WTC11 (cell line): ENCODE measurements at regions not wholly inside any gene's neighbourhood (a gene's known extent, or its start where the extent isn't known, plus 50 kb on each side); places are given as distances from the start of the nearest gene placed in this dataset.

Experiments used
- ATAC-seq: fragments of 200-7000 bp; cut with Tn5 transposase; 2 replicates; pipeline ENCODE4 v1.10.0; 2021; ENCODE audit warnings: mild to moderate bottlenecking, moderate library complexity
- CTCF ChIA-PET: fragments of 300-600 bp; sonication (Branson Sonifier 250); formaldehyde crosslinking; loops from one replicate; lab custom pipeline; 2021; ENCODE audit warnings: antibody characterized with exemption; lab: Charles Lee
- POLR2A ChIA-PET: fragments of 350-600 bp; sonication (Branson Sonifier 250); formaldehyde crosslinking; loops from one replicate; lab custom pipeline; 2021; ENCODE audit warnings: antibody characterized with exemption; lab: Charles Lee
- DNase-seq: peaks from one replicate; pipeline ENCODE4 v3.0.0; 2021; ENCODE audit warnings: low spot score
- H3K27ac Mint-ChIP-seq: 2 replicates; pipeline ENCODE4 v1.8.0; 2021; ENCODE audit warnings: mixed read lengths
- H3K27me3 Mint-ChIP-seq: 2 replicates; pipeline ENCODE4 v1.8.0; 2021; ENCODE audit warnings: low read depth, mild to moderate bottlenecking, moderate library complexity, mixed read lengths
- H3K36me3 Mint-ChIP-seq: 2 replicates; pipeline ENCODE4 v1.8.0; 2021; ENCODE audit warnings: mixed read lengths
- H3K4me1 Mint-ChIP-seq: 2 replicates; pipeline ENCODE4 v1.8.0; 2022; ENCODE audit warnings: mixed read lengths
- H3K4me3 Mint-ChIP-seq: 2 replicates; pipeline ENCODE4 v1.8.0; 2021; ENCODE audit warnings: mild to moderate bottlenecking, moderate library complexity, mixed read lengths
- H3K9me3 Mint-ChIP-seq: 2 replicates; pipeline ENCODE4 v1.8.0; 2021; ENCODE audit warnings: mixed read lengths
- ATF1 ChIP-seq: sonication (generic); formaldehyde crosslinking; IDR thresholded peaks from 2 replicates; pipeline ENCODE4 v1.8.1; 2023; ENCODE audit warnings: mild to moderate bottlenecking, moderate library complexity, missing genetic modification reagents
- CREB1 ChIP-seq: sonication (generic); formaldehyde crosslinking; IDR thresholded peaks from 2 replicates; pipeline ENCODE4 v1.8.0; 2023; ENCODE audit warnings: mild to moderate bottlenecking, missing genetic modification reagents
- E2F5 ChIP-seq: sonication (generic); formaldehyde crosslinking; IDR thresholded peaks from 2 replicates; pipeline ENCODE4 v1.8.1; 2022; ENCODE audit warnings: mild to moderate bottlenecking, moderate library complexity, missing genetic modification reagents
- ERG ChIP-seq: fragments of 250-450 bp; sonication (Bioruptor Pico); IDR thresholded peaks from 2 replicates; pipeline ENCODE4 v1.8.0; 2021; ENCODE audit warnings: mild to moderate bottlenecking
- ESRRA ChIP-seq: sonication (generic); formaldehyde crosslinking; IDR thresholded peaks from 2 replicates; pipeline ENCODE4 v1.8.1; 2022; ENCODE audit warnings: mild to moderate bottlenecking, missing genetic modification reagents, borderline replicate concordance
- FOXJ3 ChIP-seq: sonication (generic); formaldehyde crosslinking; IDR thresholded peaks from 2 replicates; pipeline ENCODE4 v1.9.0; 2021; ENCODE audit warnings: missing genetic modification reagents, mild to moderate bottlenecking, borderline replicate concordance
- FOXK1 ChIP-seq: sonication (generic); formaldehyde crosslinking; IDR thresholded peaks from 2 replicates; pipeline ENCODE4 v1.8.0; 2022; ENCODE audit warnings: mild to moderate bottlenecking, moderate library complexity, missing genetic modification reagents
- FOXP4 ChIP-seq: sonication (generic); formaldehyde crosslinking; IDR thresholded peaks from 2 replicates; pipeline ENCODE4 v1.8.0; 2022; ENCODE audit warnings: mild to moderate bottlenecking, missing genetic modification reagents
- GABPB1 ChIP-seq: sonication (generic); formaldehyde crosslinking; IDR thresholded peaks from 2 replicates; pipeline ENCODE4 v1.8.1; 2023; ENCODE audit warnings: mild to moderate bottlenecking, missing genetic modification reagents
- GRHL2 ChIP-seq: fragments of 250-450 bp; sonication (Bioruptor Pico); IDR thresholded peaks from 2 replicates; pipeline ENCODE4 v1.8.0; 2022; ENCODE audit warnings: mild to moderate bottlenecking, moderate library complexity; ENCODE audit not compliant: insufficient replicate concordance, severe bottlenecking
- HMGA2 ChIP-seq: fragments of 250-450 bp; sonication (Bioruptor Pico); IDR thresholded peaks from 2 replicates; pipeline ENCODE4 v1.4.0; 2021; ENCODE audit warnings: mild to moderate bottlenecking, moderate library complexity
- IRF2 ChIP-seq: sonication (generic); formaldehyde crosslinking; IDR thresholded peaks from 2 replicates; pipeline ENCODE4 v1.8.0; 2022; ENCODE audit warnings: low read depth, missing genetic modification reagents, borderline replicate concordance
- JUN ChIP-seq: sonication (generic); formaldehyde crosslinking; IDR thresholded peaks from 2 replicates; pipeline ENCODE4 v1.8.0; 2023; ENCODE audit warnings: mild to moderate bottlenecking, missing genetic modification reagents
- NFATC4 ChIP-seq: fragments of 250-450 bp; sonication (Bioruptor Pico); IDR thresholded peaks from 2 replicates; pipeline ENCODE4 v1.9.0; 2021; ENCODE audit warnings: mild to moderate bottlenecking
- PREB ChIP-seq: sonication (generic); formaldehyde crosslinking; IDR thresholded peaks from 2 replicates; pipeline ENCODE4 v1.8.1; 2022; ENCODE audit warnings: mild to moderate bottlenecking, missing genetic modification reagents, moderate library complexity, borderline replicate concordance
- RORB ChIP-seq: fragments of 250-450 bp; sonication (Bioruptor Pico); IDR thresholded peaks from 2 replicates; pipeline ENCODE4 v1.9.0; 2021; ENCODE audit warnings: mild to moderate bottlenecking
- SMAD4 ChIP-seq: sonication (generic); formaldehyde crosslinking; IDR thresholded peaks from 2 replicates; pipeline ENCODE4 v1.8.0; 2022; ENCODE audit warnings: mild to moderate bottlenecking, missing genetic modification reagents
- SOX15 ChIP-seq: fragments of 250-450 bp; sonication (Bioruptor Pico); IDR thresholded peaks from 2 replicates; pipeline ENCODE4 v1.9.0; 2021; ENCODE audit warnings: mild to moderate bottlenecking
- STAT6 ChIP-seq: sonication (generic); formaldehyde crosslinking; conservative IDR thresholded peaks from 2 replicates; pipeline ENCODE4 v1.8.1; 2023; ENCODE audit warnings: mild to moderate bottlenecking, low read depth, missing genetic modification reagents, moderate library complexity
- TCF7 ChIP-seq: sonication (generic); formaldehyde crosslinking; IDR thresholded peaks from 2 replicates; pipeline ENCODE4 v1.8.0; 2022; ENCODE audit warnings: mild to moderate bottlenecking, low read depth, missing genetic modification reagents, moderate library complexity
- TP53 ChIP-seq: sonication (generic); formaldehyde crosslinking; IDR thresholded peaks from 2 replicates; pipeline ENCODE4 v1.8.1; 2023; ENCODE audit warnings: mild to moderate bottlenecking, missing genetic modification reagents
- ZMAT4 ChIP-seq: fragments of 250-450 bp; sonication (Bioruptor Pico); IDR thresholded peaks from 2 replicates; pipeline ENCODE4 v1.9.0; 2021; ENCODE audit warnings: mild to moderate bottlenecking
- ZNF121 ChIP-seq: sonication (generic); formaldehyde crosslinking; IDR thresholded peaks from 2 replicates; pipeline ENCODE4 v1.8.0; 2023; ENCODE audit warnings: missing genetic modification reagents
- ZNF219 ChIP-seq: sonication (generic); formaldehyde crosslinking; IDR thresholded peaks from 2 replicates; pipeline ENCODE4 v1.8.0; 2023; ENCODE audit warnings: missing genetic modification reagents, mild to moderate bottlenecking, borderline replicate concordance
- ZNF232 ChIP-seq: sonication (generic); formaldehyde crosslinking; IDR thresholded peaks from 2 replicates; pipeline ENCODE4 v1.8.0; 2022; ENCODE audit warnings: mild to moderate bottlenecking, missing genetic modification reagents
- ZNF396 ChIP-seq: fragments of 250-450 bp; sonication (Bioruptor Pico); IDR thresholded peaks from 2 replicates; pipeline ENCODE4 v1.8.0; 2021; ENCODE audit warnings: mild to moderate bottlenecking, moderate library complexity, borderline replicate concordance
- ZNF423 ChIP-seq: fragments of 250-450 bp; sonication (Bioruptor Pico); IDR thresholded peaks from 2 replicates; pipeline ENCODE4 v2.1.2; 2022; ENCODE audit warnings: mild to moderate bottlenecking, moderate library complexity
- ZNF512 ChIP-seq: sonication (generic); formaldehyde crosslinking; IDR thresholded peaks from 2 replicates; pipeline ENCODE4 v1.8.1; 2022; ENCODE audit warnings: missing genetic modification reagents, borderline replicate concordance
- ZNF671 ChIP-seq: fragments of 250-450 bp; sonication (Bioruptor Pico); IDR thresholded peaks from 2 replicates; pipeline ENCODE4 v1.8.0; 2021; ENCODE audit warnings: mild to moderate bottlenecking

GRCh38 chr4:181896614-181897013 lies 346.6 kb upstream of the TENM3 start:
- Mint-ChIP-seq H3K9me3 (peaks cover 8% of the 10 kb centered on the region), H3K4me3 (no peak overlapping the region), H3K27me3 (no peaks in the 10 kb centered on the region), H3K4me1 (no peaks in the 10 kb centered on the region), H3K27ac (no peak overlapping the region), H3K36me3 (no peaks in the 10 kb centered on the region)
- CTCF ChIA-PET, result no interaction called here
- POLR2A ChIA-PET, result no interaction called here
- TF ChIP-seq FOXK1 (no peak), ZNF121 (CRISPR knock-in tag) (no peak), ZNF671 (CRISPR knock-in tag) (no peak), E2F5 (CRISPR knock-in tag) (no peak), FOXJ3 (no peak), GABPB1 (CRISPR knock-in tag) (no peak), IRF2 (CRISPR knock-in tag) (no peak), ATF1 (no peak), CREB1 (CRISPR knock-in tag) (no peak), ZNF232 (no peak), ZNF219 (CRISPR knock-in tag) (no peak), TCF7 (CRISPR knock-in tag) (no peak), RORB (CRISPR knock-in tag) (no peak), SMAD4 (CRISPR knock-in tag) (no peak), NFATC4 (CRISPR knock-in tag) (no peak), ZNF396 (CRISPR knock-in tag) (no peak), ERG (no peak), SOX15 (CRISPR knock-in tag) (no peak)
- ATAC-seq, result no peak
- DNase-seq, result no peak

- no peak for ATAC-seq
- CTCF ChIA-PET, result no interaction called here
- no peak overlapping the region for H3K4me3 Mint-ChIP-seq
- no peak overlapping the region for H3K27ac Mint-ChIP-seq
- no peaks in the 10 kb centered on the region for H3K27me3 Mint-ChIP-seq
- peaks cover 7% of the 10 kb centered on the region for H3K9me3 Mint-ChIP-seq
- H3K4me1 Mint-ChIP-seq, result no peaks in the 10 kb centered on the region
- POLR2A ChIA-PET, result no interaction called here
- no peak for DNase-seq
- peaks cover 5% of the 10 kb centered on the region; the same call in 1 of the 2 replicates for H3K36me3 Mint-ChIP-seq
- TF ChIP-seq JUN (CRISPR knock-in tag), result no peak
- no peak for TF ChIP-seq TP53 (CRISPR knock-in tag)
- no peak for TF ChIP-seq STAT6 (CRISPR knock-in tag)
- no peak for TF ChIP-seq FOXP4
- TF ChIP-seq ZNF396 (CRISPR knock-in tag), result no peak
- no peak for TF ChIP-seq ZNF423 (CRISPR knock-in tag)
- no peak for TF ChIP-seq ESRRA (CRISPR knock-in tag)
- no peak for TF ChIP-seq ZNF512 (CRISPR knock-in tag)
- no peak for TF ChIP-seq ZMAT4 (CRISPR knock-in tag)
- no peak for TF ChIP-seq HMGA2 (CRISPR knock-in tag)
- TF ChIP-seq GRHL2, result no peak
- no peak for TF ChIP-seq PREB (CRISPR knock-in tag)
- TF ChIP-seq RORB (CRISPR knock-in tag), result no peak
- TF ChIP-seq SOX15 (CRISPR knock-in tag), result no peak
- TF ChIP-seq FOXK1, result no peak
These were observed 345.3 kb upstream of the TENM3 start for GRCh38 chr4:181897935-181898334.
